GM12874 (cell line): ENCODE measurements at regions not wholly inside any gene's neighbourhood (a gene's known extent, or its start where the extent isn't known, plus 50 kb on each side); places are given as distances from the start of the nearest gene placed in this dataset.

Experiments
- TF ChIP-seq, protein P1 (sequence below): IDR thresholded peaks from 2 replicates; pipeline ENCODE4 v1.5.1; 2011; ENCODE audit warnings: low read depth, mild to moderate bottlenecking, control low read depth, low read length, moderate library complexity; ENCODE audit not compliant: insufficient read depth

DNA sequence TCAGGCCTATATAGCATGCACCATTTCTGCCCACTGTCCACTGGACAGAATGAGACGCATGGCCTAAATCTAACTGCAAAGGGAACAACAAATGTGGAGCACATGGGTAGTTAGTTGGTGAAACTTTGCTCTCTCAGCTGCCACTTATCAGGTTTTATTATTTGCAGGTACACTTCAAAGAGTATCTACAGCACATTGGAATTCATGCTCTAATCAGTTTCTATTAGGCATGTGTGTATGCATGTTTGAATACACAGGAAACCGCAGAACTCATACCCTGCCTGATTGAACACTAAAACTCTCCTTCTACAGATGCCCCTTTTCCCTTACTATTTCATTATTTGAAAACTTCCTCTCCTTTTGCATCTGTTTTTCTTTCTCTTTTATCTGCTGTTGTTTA, 97.4 kb upstream of the HSF2 start:
- TF ChIP-seq, protein P1, sequence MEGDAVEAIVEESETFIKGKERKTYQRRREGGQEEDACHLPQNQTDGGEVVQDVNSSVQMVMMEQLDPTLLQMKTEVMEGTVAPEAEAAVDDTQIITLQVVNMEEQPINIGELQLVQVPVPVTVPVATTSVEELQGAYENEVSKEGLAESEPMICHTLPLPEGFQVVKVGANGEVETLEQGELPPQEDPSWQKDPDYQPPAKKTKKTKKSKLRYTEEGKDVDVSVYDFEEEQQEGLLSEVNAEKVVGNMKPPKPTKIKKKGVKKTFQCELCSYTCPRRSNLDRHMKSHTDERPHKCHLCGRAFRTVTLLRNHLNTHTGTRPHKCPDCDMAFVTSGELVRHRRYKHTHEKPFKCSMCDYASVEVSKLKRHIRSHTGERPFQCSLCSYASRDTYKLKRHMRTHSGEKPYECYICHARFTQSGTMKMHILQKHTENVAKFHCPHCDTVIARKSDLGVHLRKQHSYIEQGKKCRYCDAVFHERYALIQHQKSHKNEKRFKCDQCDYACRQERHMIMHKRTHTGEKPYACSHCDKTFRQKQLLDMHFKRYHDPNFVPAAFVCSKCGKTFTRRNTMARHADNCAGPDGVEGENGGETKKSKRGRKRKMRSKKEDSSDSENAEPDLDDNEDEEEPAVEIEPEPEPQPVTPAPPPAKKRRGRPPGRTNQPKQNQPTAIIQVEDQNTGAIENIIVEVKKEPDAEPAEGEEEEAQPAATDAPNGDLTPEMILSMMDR, result no peak

DNA sequence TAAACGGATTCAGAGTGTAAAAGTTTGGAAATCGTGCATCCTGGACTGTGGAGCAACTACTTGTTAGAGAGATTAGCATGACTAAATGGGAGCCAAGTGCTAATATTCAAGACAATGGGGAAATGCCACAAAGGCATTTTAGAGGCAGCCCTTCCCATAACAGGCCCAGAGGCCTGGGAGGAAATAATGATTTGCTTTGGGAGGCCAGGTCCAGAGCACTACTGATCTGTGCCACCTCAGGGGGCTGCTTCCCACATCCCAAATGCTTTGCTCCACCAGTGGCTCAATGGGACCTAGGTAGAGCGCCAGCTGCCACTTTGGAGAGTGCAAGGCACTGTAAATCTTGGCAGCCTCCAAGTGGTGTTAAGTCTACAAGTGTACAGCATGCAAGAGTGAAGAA, 91.9 kb upstream of the HSF2 start:
- TF ChIP-seq, protein P1, result no peak

DNA sequence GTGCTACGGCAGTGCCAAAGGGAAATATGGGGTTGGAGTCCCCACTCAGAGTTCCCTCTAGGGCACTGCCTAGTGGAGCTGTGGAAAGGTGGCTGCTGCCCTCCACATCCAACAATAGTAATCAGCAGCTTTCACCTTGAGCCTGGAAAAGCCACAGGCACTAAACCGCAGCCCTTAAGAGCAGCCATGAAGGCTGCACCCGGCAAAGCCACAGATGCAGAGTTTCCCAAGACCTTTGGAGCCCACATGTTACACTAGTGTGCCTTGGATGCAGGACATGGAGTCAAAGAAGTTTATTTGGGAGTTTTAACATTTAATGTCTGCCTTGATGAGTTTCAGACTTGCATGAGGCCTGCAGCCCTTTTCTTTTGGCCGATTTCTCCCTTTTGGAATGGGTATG, 91.4 kb upstream of the HSF2 start:
- TF ChIP-seq, protein P1, result no peak

DNA sequence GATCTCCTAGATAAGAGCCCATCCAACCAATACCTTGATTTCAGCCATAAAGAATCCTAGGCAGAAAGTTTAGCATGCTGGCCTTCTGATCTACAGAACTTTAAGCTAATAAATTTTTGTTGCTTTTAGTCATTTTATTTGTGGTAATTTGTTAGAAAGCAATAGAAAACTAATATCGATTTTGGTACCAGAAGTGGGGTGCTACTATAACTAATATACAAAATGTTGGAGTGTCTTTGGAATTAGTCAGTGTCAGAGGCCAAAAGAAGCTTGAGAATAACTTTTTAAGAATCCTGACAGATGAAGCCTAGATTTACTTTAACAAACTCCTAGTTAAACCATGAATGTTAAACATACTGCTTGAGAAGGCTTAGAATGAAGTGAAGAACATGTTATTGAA, 83.6 kb upstream of the HSF2 start:
- TF ChIP-seq, protein P1, result no peak

DNA sequence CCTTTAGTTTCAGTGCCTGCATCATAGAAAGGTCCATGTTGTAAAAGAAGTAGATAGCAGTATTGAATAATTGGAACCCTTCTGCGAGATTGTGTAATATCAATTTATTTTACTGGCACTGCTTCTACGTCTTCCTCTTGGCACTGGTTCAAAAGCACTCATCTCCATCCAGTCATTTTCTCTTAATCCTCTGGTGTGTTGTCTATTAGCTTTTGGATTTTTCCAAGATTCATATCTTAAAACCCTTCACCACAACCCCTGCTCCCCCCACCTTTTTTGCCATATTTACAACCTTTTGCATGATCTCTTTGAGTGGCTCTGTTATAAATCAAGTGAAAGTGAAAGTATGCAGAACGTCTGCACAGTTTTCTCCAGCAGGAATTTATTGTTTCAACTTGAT, 76.6 kb upstream of the HSF2 start:
- TF ChIP-seq, protein P1, result no peak

DNA sequence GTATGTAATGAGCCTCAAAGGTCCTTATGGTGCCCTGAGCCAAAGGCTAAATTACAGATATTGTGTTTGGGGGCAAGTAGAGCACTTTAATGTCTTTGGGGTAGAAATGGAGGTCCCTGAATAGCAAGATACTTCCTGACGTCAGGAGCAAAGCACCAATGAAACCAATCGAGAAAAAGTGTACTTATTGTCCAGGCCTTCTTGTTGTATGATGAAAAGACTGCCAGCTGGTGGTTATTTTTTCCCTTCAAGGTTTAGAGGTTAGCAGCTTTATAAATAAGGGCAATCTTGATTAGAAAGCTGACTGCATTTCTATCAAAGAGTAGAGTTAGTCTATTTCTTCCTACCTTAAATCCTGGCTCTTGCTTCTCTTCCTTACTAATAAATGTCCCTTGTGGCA, 76.1 kb upstream of the HSF2 start:
- TF ChIP-seq, protein P1, result no peak

DNA sequence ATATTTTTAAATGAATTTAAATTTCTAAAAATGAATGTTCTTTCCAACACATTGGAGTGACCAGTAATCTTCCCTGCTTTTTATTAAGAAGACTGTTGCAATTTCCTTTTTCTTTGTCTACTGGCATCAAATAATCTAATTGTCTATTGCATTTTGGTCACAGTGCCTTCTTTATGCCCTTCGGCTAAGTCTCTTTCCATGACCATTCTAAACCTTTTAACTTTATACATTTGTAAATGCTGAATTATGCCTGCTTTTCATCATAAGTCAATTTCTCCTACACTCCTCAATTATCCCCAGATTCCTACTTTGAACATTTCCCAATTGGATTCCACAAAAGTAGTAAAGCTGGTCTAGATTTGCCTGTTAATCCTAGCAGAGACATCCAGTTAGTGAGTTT, 69.1 kb upstream of the HSF2 start:
- TF ChIP-seq, protein P1, result no peak

DNA sequence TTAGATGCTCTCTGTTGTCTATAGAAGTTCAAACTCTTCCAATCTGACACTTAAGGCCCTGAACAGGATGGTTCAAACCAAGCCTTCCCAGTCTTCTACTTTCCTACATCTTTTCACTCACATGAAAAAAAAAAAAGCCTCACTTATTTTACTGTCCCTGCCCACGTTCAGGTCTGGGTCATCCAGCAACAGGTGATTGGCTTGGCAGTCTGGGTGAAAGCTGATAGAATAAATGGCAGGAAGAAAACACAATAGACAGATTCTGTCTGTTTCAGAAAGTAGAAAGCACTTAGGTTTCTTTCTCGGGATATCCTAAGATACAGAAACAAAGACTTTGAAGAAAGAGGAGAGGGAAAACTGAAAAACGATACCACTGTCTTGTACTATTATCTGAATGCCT, 61.8 kb upstream of the HSF2 start:
- TF ChIP-seq, protein P1, result no peak
